OCI-LY7 (cell line): ENCODE measurements at regions not wholly inside any gene's neighbourhood (a gene's known extent, or its start where the extent isn't known, plus 50 kb on each side); places are given as distances from the start of the nearest gene placed in this dataset.

ENCODE experiments used
- BruUV-seq: library from RNA; stranded (reverse); fragments of 400-500 nt; replicated peaks from 2 replicates; lab custom pipeline; 2021; lab: Mats Ljungman, UMichigan
- CTCF ChIA-PET: fragments of 300-600 bp; sonication (Branson Sonifier 250); formaldehyde crosslinking; loops from one replicate; lab custom pipeline; 2022; ENCODE audit warnings: antibody characterized with exemption; ENCODE audit not compliant: unreplicated experiment; lab: Charles Lee
- POLR2A ChIA-PET: fragments of 300-600 bp; sonication (Branson Sonifier 250); formaldehyde crosslinking; loops from one replicate; lab custom pipeline; 2022; ENCODE audit warnings: antibody characterized with exemption; lab: Charles Lee
- DNase-seq: peaks from one replicate; pipeline ENCODE4 v3.0.0-alpha.2; 2015; ENCODE audit warnings: low spot score
- H2AFZ ChIP-seq: fragments of 200-600 bp; sonication (generic), shearing (Covaris generic); 2 replicates; pipeline ENCODE4 v1.6.1; 2014; ENCODE audit warnings: mild to moderate bottlenecking, antibody characterized with exemption, low read length, moderate library complexity
- H3K27ac ChIP-seq: fragments of 200-600 bp; sonication (generic); 2 replicates; pipeline ENCODE4 v1.5.1; 2014; ENCODE audit warnings: mixed run types, low read depth, mild to moderate bottlenecking, moderate library complexity, low read length, inconsistent platforms; ENCODE audit not compliant: poor library complexity, severe bottlenecking
- H3K36me3 ChIP-seq: fragments of 200-600 bp; sonication (generic); 2 replicates; pipeline ENCODE4 v1.6.1; 2014; ENCODE audit warnings: mild to moderate bottlenecking, antibody characterized with exemption, low read length, moderate library complexity, mixed read lengths; ENCODE audit not compliant: insufficient read depth
- H3K4me1 ChIP-seq: fragments of 200-600 bp; sonication (generic); 2 replicates; pipeline ENCODE4 v1.5.1; 2014; ENCODE audit warnings: mild to moderate bottlenecking, low read length; ENCODE audit not compliant: insufficient read depth, poor library complexity, severe bottlenecking
- H3K4me2 ChIP-seq: fragments of 200-600 bp; sonication (generic); 2 replicates; pipeline ENCODE4 v1.6.1; 2014; ENCODE audit warnings: mild to moderate bottlenecking, low read length
- H3K4me3 ChIP-seq: fragments of 200-600 bp; sonication (generic); 2 replicates; pipeline ENCODE4 v1.5.1; 2014; ENCODE audit warnings: mild to moderate bottlenecking, low read depth, low read length; ENCODE audit not compliant: poor library complexity, severe bottlenecking
- H3K79me2 ChIP-seq: fragments of 200-600 bp; sonication (generic); 2 replicates; pipeline ENCODE4 v1.6.1; 2016; ENCODE audit warnings: low read depth, mild to moderate bottlenecking, low read length, moderate library complexity, mixed read lengths; ENCODE audit not compliant: insufficient read depth
- H3K9me2 ChIP-seq: fragments of 200-600 bp; sonication (generic); 2 replicates; pipeline ENCODE4 v1.6.1; 2016; ENCODE audit warnings: mild to moderate bottlenecking, low read length, mixed read lengths; ENCODE audit not compliant: insufficient read depth
- H3K9me3 ChIP-seq: fragments of 200-600 bp; sonication (generic); 2 replicates; pipeline ENCODE4 v1.6.1; 2014; ENCODE audit warnings: mild to moderate bottlenecking, mixed run types, low read length, mixed read lengths
- H4K20me1 ChIP-seq: fragments of 200-600 bp; sonication (generic); 2 replicates; pipeline ENCODE4 v1.6.1; 2014; ENCODE audit warnings: mild to moderate bottlenecking, antibody characterized with exemption, low read length, moderate library complexity, mixed read lengths; ENCODE audit not compliant: insufficient read depth
- CTCF ChIP-seq: fragments of 200-600 bp; sonication (generic); conservative IDR thresholded peaks from 2 replicates; pipeline ENCODE4 v1.5.1; 2014; ENCODE audit warnings: mild to moderate bottlenecking, antibody characterized with exemption, low read length, moderate library complexity, mixed read lengths
- EZH2phosphoT487 ChIP-seq: fragments of 200-600 bp; sonication (generic); IDR thresholded peaks from 2 replicates; pipeline ENCODE4 v1.6.1; 2018; ENCODE audit warnings: low read depth, borderline replicate concordance, mild to moderate bottlenecking, mixed run types, antibody characterized with exemption, low read length, moderate library complexity, mixed read lengths
- intact Hi-C: fragments of 100-400 bp; cut with micrococcal nuclease; formaldehyde crosslinking; loops from one replicate; pipeline ENCODE4 v1.10.0; 2022; ENCODE audit not compliant: unreplicated experiment

- CTCF ChIA-PET = no interaction called here
- POLR2A ChIA-PET = no interaction called here
- H3K9me3 ChIP-seq = no peaks in the 10 kb centered on the region
Measured at GRCh38 chr2:219918944-219919343, 291.5 kb downstream of the SLC4A3 start.

GRCh38 chr2:219919506-219919905 is 292.1 kb downstream of the SLC4A3 start:
- Histone ChIP-seq H4K20me1 (no peaks in the 10 kb centered on the region), H3K9me2 (no peaks in the 10 kb centered on the region), H3K36me3 (no peaks in the 10 kb centered on the region), H2AFZ (no peak overlapping the region), H3K27ac (no peak overlapping the region), H3K4me3 (no peak overlapping the region), H3K9me3 (no peaks in the 10 kb centered on the region), H3K4me2 (no peak overlapping the region), H3K79me2 (no peaks in the 10 kb centered on the region), H3K4me1 (no peaks in the 10 kb centered on the region)
- TF ChIP-seq CTCF (no peak), EZH2phosphoT487 (no peak)
- ChIA-PET POLR2A (no interaction called here), CTCF (no interaction called here)
- BruUV-seq = no TSS peak
- intact Hi-C loops = no loop called here
- no peak for DNase-seq

More at GRCh38 chr2:219918944-219919343, 291.5 kb downstream of the SLC4A3 start:
- no peaks in the 10 kb centered on the region for H4K20me1 ChIP-seq
- no peaks in the 10 kb centered on the region for H3K4me1 ChIP-seq
- no peaks in the 10 kb centered on the region for H3K36me3 ChIP-seq
- no peak overlapping the region for H3K4me2 ChIP-seq
- no peak overlapping the region for H3K27ac ChIP-seq
- no peak for DNase-seq
- H3K4me3 ChIP-seq = no peak overlapping the region
- H3K9me2 ChIP-seq = no peaks in the 10 kb centered on the region
- BruUV-seq = no TSS peak
- H2AFZ ChIP-seq = no peak overlapping the region
- H3K79me2 ChIP-seq = no peaks in the 10 kb centered on the region
- TF ChIP-seq EZH2phosphoT487 (no peak), CTCF (no peak)
- intact Hi-C loops = no loop called here

GRCh38 chr2:219929835-219930234 is 302.4 kb downstream of the SLC4A3 start:
- no TSS peak for BruUV-seq
- H3K9me2 ChIP-seq = no peaks in the 10 kb centered on the region
- H4K20me1 ChIP-seq = no peaks in the 10 kb centered on the region
- DNase-seq = no peak
- TF ChIP-seq CTCF = no peak
- no peak for TF ChIP-seq EZH2phosphoT487
- no peaks in the 10 kb centered on the region for H3K36me3 ChIP-seq
- intact Hi-C loops = no loop called here
- CTCF ChIA-PET = no interaction called here
- no peaks in the 10 kb centered on the region for H3K9me3 ChIP-seq
- H3K4me3 ChIP-seq = no peak overlapping the region
- no peak overlapping the region for H3K27ac ChIP-seq
- no peaks in the 10 kb centered on the region for H3K79me2 ChIP-seq
- no peaks in the 10 kb centered on the region for H3K4me1 ChIP-seq
- POLR2A ChIA-PET = no interaction called here
- H3K4me2 ChIP-seq = no peak overlapping the region
- H2AFZ ChIP-seq = no peak overlapping the region
